PFSK-1 (cell line): ENCODE measurements at regions not wholly inside any gene's neighbourhood (a gene's known extent, or its start where the extent isn't known, plus 50 kb on each side); places are given as distances from the start of the nearest gene placed in this dataset.

Source experiments
- FOXP2 ChIP-seq: optimal IDR thresholded peaks from 2 replicates; pipeline ENCODE3; 2011; ENCODE audit warnings: borderline replicate concordance, control low read depth, inconsistent platforms; ENCODE audit not compliant: insufficient read depth; ENCODE audit errors: extremely low read length, extremely low read depth
- POLR2AphosphoS5 ChIP-seq: IDR thresholded peaks from 2 replicates; pipeline ENCODE4 v1.6.1; 2012; ENCODE audit warnings: low read depth, mild to moderate bottlenecking, control low read depth, low read length, moderate library complexity
- REST ChIP-seq, 2 experiments: IDR thresholded peaks; 2 replicates each; pipeline versions ENCODE4 v1.6.1 to v1.8.0; 2011 to 2012; ENCODE audit warnings: low read depth in 2 of 2, low read length in 2 of 2, control low read depth in 1 of 2, inconsistent platforms in 1 of 2, mild to moderate bottlenecking in 1 of 2, moderate library complexity in 1 of 2; ENCODE audit not compliant: insufficient read depth in 1 of 2
- SIN3A ChIP-seq: IDR thresholded peaks from 2 replicates; pipeline ENCODE4 v1.6.1; 2012; ENCODE audit warnings: mild to moderate bottlenecking, low read length, moderate library complexity, borderline replicate concordance; ENCODE audit not compliant: insufficient read depth
- TAF1 ChIP-seq: IDR thresholded peaks from 2 replicates; pipeline ENCODE4 v1.6.1; 2012; ENCODE audit warnings: low read length, control low read depth, borderline replicate concordance; ENCODE audit not compliant: insufficient read depth

GRCh38 chr20:19013907-19014306 is 198.5 kb upstream of the SLC24A3 start:
- TF ChIP-seq POLR2AphosphoS5 = no peak
- TF ChIP-seq SIN3A = no peak
- TF ChIP-seq TAF1 = no peak
- TF ChIP-seq REST (IDR thresholded peaks at IDR 0.05; ENCODE audit: insufficient read depth in 1 of 2, low read depth in 2 of 2, low read length in 2 of 2) = no peak
- TF ChIP-seq FOXP2 = no peak
